HTR-8/SVneo (cell line): ENCODE measurements at regions not wholly inside any gene's neighbourhood (a gene's known extent, or its start where the extent isn't known, plus 50 kb on each side); places are given as distances from the start of the nearest gene placed in this dataset.
A peak's percentile ranks its signal among the peaks of the same experiment; 100 is the strongest.
"Not testable (repeated sequence)": the region's sequence is repeated elsewhere in the genome, so short reads cannot be mapped to it uniquely, and the experiment has no call there.

Source experiments
- DNase-seq: peaks from one replicate; pipeline ENCODE4 v3.0.0; 2011; ENCODE audit warnings: low spot score, mixed read lengths; ENCODE audit not compliant: insufficient read length
- FAIRE-seq: peaks from 2 replicates; lab custom pipeline; 2011; peaks lifted over from hg19 to GRCh38; lab: Jason Lieb, UNC

DNA sequence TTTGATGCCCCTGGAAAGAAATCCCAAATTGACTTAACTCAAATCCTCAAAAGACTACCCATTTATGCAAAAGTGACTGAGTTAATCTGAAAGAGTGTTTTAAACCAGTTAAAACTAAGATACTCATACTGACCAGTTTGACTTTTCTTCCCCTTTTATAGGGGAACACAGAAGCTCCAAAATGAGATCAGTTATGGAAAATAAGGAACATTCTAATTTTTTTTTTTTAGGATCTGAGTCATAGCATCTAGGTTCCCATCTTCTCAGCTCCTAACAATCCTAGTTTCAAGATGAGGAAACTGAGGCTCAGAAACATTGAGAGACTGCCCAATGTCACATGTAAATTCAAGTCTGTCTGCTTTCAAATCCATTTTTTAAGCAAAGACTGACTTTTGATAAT is 231.1 kb upstream of the RUNX1 start:
- no peak for DNase-seq
- FAIRE-seq = no peak

DNA sequence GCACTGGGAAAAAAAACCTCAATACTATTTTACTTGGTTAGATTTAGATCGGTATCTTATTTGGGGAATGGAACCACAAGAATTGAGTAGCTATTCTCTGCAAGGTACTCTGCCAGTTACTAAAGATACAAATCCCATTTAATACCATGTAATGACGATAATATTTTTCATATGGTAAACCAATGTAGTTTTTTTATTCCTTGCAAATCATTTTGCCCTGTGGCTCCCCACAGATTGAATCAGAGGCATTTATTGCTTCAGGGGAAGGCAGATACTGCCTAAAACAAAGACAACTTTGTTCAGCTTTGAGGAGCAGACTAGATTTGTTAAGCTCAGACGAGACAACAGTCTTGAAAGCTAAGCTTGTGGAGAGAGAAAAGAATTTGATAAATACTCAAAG is 226.7 kb upstream of the RUNX1 start:
- no peak for FAIRE-seq
- DNase-seq = no peak

GRCh38 chr21:35274923-35275322 is 225.8 kb upstream of the RUNX1 start:
- no peak for FAIRE-seq

GRCh38 chr21:35274090-35274489 is 225.0 kb upstream of the RUNX1 start:
- FAIRE-seq (no peak), DNase-seq (no peak)

More at GRCh38 chr21:35274923-35275322, 225.8 kb upstream of the RUNX1 start:
- no peak for DNase-seq

- DNase-seq = no peak
- FAIRE-seq = no peak
Measured at GRCh38 chr21:35273333-35273732, 224.2 kb upstream of the RUNX1 start.

DNA sequence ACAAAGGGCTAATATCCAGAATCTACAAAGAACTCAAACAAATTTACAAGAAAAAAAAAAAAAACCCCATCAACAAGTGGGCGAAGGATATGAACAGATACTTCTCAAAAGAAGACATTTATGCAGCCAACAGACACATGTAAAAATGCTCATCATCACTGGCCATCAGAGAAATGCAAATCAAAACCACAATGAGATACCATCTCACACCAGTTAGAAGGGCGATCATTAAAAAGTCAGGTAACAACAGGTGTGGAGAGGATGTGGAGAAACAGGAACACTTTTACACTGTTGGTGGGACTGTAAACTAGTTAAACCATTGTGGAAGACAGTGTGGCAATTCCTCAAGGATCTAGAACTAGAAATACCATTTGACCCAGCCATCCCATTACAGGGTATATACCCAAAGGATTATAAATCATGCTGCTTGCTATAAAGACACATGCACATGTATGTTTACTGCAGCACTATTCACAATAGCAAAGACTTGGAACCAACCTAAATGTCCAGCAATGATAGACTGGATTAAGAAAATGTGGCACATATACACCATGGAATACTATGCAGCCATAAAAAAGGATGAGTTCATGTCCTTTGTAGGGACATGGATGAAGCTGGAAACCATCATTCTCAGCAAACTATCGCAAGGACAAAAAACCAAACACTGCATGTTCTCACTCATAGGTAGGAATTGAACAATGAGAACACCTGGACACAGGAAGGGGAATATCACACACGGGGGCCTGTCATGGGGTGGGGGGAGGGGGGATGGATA is 222.4 kb upstream of the RUNX1 start:
- not testable (repeated sequence) for FAIRE-seq, DNase-seq

- no peak for DNase-seq
- FAIRE-seq = no peak
Measured at GRCh38 chr21:35268817-35269216, 219.7 kb upstream of the RUNX1 start.

GRCh38 chr21:35268261-35268660 is 219.2 kb upstream of the RUNX1 start:
- DNase-seq (no peak), FAIRE-seq (no peak)

DNA sequence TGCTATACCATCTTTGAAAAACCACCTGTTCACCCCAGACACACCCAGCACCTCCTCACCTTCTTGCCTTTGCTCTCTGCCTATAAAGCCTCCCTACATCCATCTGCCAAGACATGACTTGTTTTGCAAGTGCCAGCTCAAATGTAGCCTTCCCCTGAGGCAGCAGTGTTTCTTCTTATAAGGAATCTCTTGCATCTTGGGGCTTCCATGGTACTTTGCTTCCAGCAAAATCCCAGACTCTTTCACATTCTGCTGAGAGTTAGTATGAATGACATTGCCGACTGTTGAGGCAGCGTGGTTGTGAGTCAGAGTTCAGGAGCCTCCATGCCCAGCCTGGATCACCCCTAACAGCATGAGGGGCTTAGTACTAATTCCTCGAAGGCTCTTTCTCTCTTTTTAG is 217.4 kb upstream of the RUNX1 start:
- DNase-seq (no peak), FAIRE-seq (no peak)

DNA sequence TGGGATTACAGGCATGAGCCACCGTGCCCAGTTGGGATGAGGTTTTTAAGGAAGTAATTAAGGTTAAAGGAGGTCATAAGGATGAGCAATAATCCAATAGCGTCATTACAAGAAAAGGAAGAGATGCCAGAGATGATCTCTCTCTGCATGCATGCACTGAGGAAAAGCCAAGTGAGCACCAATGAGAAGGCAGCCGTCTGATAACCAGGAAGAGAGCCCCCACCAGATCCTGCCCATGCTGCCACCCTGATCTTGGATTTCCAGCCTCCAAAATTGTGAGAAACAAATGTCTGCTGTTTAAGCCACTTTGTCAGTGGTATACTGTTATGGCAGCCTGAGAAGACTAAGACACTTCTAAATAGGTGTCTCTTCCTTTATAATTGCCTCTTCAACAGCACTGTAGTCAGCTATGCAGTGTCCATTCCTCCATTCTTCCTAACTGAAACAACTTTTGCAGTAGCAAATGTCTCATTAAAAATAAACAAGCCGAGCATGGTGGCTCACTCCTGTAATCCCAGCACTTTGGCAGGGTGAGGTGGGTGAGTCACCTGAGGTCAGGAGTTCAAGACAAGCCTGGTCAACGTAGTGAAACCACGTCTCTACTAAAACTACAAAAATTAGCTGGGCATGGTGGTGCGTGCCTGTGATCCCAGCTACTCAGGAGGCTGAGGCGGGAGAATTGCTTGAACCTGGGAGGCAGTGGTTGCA is 216.2 kb upstream of the RUNX1 start:
- DNase-seq = no peak
- FAIRE-seq = no peak

- DNase-seq = no peak
Measured at GRCh38 chr21:35259457-35259856, 210.4 kb upstream of the RUNX1 start.

GRCh38 chr21:35258521-35258920 is 209.4 kb upstream of the RUNX1 start:
- FAIRE-seq = no peak

More at GRCh38 chr21:35259457-35259856, 210.4 kb upstream of the RUNX1 start:
- FAIRE-seq = no peak

DNA sequence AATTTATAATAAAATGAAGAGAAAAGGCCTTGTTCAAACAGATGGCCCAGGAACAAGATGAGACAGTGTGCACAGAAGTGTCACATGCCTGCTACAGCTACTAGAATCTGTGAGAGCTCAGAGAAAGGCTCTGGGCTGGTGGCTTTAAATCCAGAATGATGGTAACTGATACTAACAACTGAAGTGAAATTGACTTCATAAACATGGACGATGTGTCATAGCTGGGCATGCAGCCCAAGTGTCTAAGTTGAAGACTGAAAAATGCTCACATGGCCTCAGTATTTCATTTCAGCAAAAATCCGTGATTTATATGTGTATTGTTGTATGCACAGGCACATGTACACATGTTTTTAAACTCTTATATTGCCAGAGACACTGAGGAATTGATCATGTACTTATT is 208.3 kb upstream of the RUNX1 start:
- peak; percentile 74 for FAIRE-seq
- peak; percentile 53 for DNase-seq

More at GRCh38 chr21:35258521-35258920, 209.4 kb upstream of the RUNX1 start:
- DNase-seq = no peak

DNA sequence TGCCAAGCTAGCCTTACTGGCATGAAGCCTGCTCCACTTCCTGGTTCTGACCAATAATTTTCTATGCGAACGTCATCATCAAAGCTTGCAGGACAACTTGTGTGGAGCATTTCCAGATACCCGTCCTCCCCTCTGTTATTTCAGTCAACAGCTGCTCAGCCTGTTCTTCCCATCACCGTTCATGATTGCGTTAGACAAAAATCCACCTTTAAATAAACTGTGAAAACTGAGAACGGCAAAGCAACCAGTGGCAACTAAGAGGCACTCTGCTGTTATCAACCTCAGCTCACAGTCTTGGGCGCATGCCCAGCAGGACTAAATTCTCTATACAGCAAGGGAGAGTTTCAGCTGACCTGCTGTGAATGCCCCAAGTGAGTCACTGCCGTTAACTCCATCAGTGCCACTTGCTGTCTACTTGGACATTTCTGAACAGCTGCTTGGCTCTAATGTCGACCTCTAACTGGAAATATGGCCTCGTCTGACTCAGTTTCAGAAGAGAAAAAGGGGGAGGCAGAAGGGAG is 207.4 kb upstream of the RUNX1 start:
- peak; percentile 78 for DNase-seq
- peak; percentile 86 for FAIRE-seq

DNA sequence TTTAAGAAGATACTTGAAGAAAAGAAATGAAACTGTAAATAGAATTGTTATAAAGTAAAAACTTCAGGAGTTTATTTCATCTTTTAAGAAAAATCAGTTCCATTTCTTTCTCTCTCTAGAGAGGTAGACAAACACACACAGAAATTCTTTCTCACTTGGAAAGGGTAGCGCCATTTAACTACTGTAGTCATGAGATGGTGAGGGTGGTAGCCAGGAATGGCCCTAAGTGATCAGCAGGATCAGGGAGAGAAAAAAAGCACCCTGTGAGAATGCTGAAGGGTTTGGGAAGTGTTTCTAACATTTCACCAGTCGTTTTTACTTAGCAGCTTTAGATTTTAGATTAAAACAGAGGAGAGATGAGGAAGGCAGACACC is 205.7 kb upstream of the RUNX1 start:
- DNase-seq = no peak
- FAIRE-seq = no peak

GRCh38 chr21:35254006-35254764 is 205.1 kb upstream of the RUNX1 start:
- FAIRE-seq (no peak), DNase-seq (no peak)

- FAIRE-seq (no peak), DNase-seq (no peak)
Measured at GRCh38 chr21:35252831-35253230, 203.7 kb upstream of the RUNX1 start.

- FAIRE-seq = no peak
- no peak for DNase-seq
Measured at GRCh38 chr21:35249636-35250035, 200.5 kb upstream of the RUNX1 start.

DNA sequence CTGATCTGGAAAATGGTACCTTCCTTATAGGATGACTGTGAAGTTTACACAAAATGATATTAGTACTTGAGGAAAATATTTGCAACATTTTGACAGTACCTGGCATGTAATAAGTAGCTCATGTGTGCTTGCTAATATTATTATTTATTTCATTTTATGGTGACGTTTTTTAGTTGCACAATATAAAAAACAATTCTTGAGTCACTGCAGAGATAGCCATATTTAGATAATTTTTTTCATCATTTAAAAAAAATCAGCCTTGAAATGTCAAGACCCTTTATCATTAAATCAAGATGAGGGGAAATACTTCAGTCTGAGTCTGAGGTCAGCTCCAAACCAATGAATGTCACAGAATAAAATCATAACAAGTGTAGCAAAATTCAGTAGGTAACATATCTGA is 196.8 kb upstream of the RUNX1 start:
- DNase-seq (no peak), FAIRE-seq (no peak)

- DNase-seq (no peak), FAIRE-seq (no peak)
Measured at GRCh38 chr21:35244514-35244913, 195.4 kb upstream of the RUNX1 start.

DNA sequence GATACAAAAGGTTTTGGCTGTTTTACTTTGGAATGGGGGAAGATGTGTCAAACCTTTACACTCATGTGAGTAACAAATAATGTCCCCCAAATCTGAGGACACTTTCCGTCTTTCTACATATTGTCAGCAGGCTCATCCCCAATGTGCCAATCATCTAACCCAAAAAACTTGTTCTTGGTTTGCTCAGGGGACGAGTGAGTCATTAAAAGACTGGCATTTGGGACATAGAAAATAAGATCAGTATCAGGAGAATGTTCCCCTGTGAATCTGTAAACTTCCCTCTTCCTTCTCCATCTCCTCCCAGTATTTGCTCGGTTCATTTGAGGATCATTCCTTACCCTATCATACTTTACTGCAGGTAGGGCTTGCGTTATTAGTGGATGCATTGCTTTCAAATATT is 194.1 kb upstream of the RUNX1 start:
- FAIRE-seq = no peak
- DNase-seq = no peak
